Gastroesophageal sphincter (tissue), 4 donors: ENCODE measurements at regions not wholly inside any gene's neighbourhood (a gene's known extent, or its start where the extent isn't known, plus 50 kb on each side); places are given as distances from the start of the nearest gene placed in this dataset.
"Not testable (repeated sequence)": the region's sequence is repeated elsewhere in the genome, so short reads cannot be mapped to it uniquely, and the experiment has no call there.

Experiments used
- ATAC-seq: fragments of 150-250 bp; one replicate; pipeline ENCODE4 v1.9.1; 2016; ENCODE audit warnings: mild to moderate bottlenecking, moderate library complexity
- H3K27ac ChIP-seq, 4 donors: fragments of 200-600 bp; sonication (generic) in 3 of 4; 1 replicate in 3 of 4; 2 replicates in 1 of 4; pipeline ENCODE4 v1.5.1; 2016 to 2019
- H3K27me3 ChIP-seq: fragments of 200-600 bp; sonication (generic); one replicate; pipeline ENCODE4 v1.5.1; 2019
- H3K36me3 ChIP-seq, 2 donors: fragments of 200-600 bp; sonication (generic); one replicate each; pipeline ENCODE4 v1.5.1; 2019; ENCODE audit warnings: control low read depth in 1 of 2
- H3K4me1 ChIP-seq, 3 donors: fragments of 200-600 bp; sonication (generic); 1 replicate in 2 of 3; 2 replicates in 1 of 3; pipeline ENCODE4 v1.5.1; 2016 to 2019; ENCODE audit warnings: control low read depth in 2 of 3
- H3K4me3 ChIP-seq, 2 donors: fragments of 200-600 bp; sonication (generic); one replicate each; pipeline ENCODE4 v1.5.1; 2019; ENCODE audit warnings: mild to moderate bottlenecking in 1 of 2, moderate library complexity in 1 of 2
- H3K9me3 ChIP-seq, 3 donors: fragments of 200-600 bp; sonication (generic); one replicate each; pipeline ENCODE4 v1.5.1; 2017 to 2019; ENCODE audit warnings: control low read depth in 2 of 3
- CTCF ChIP-seq, 4 experiments: fragments of 200-600 bp in 2 of 4; fragments of 450-650 bp in 2 of 4; sonication (generic) in 1 of 4; IDR thresholded peaks; one replicate each; pipeline ENCODE4 v1.5.1; 2017 to 2019; ENCODE audit warnings: antibody characterized with exemption in 4 of 4, mild to moderate bottlenecking in 2 of 4, moderate library complexity in 2 of 4
- EP300 ChIP-seq: sonication (generic); formaldehyde crosslinking; IDR thresholded peaks from one replicate; pipeline ENCODE4 v1.6.1; 2017; ENCODE audit warnings: antibody characterized with exemption, mild to moderate bottlenecking
- POLR2A ChIP-seq, 2 donors: fragments of 450-650 bp; IDR thresholded peaks; one replicate each; pipeline ENCODE4 v1.6.1; 2017; ENCODE audit warnings: antibody characterized with exemption in 2 of 2, mild to moderate bottlenecking in 2 of 2, moderate library complexity in 1 of 2
- POLR2AphosphoS5 ChIP-seq: sonication (generic); formaldehyde crosslinking; IDR thresholded peaks from one replicate; pipeline ENCODE4 v1.6.1; 2017; ENCODE audit warnings: antibody characterized with exemption
- WGBS, 2 donors: methylation state at CpG; one replicate each; pipeline ENCODE4 v1.1.5; 2018; ENCODE audit warnings: low coverage in 1 of 2; 5-methylcytosine and 5-hydroxymethylcytosine counted together

- no peak for ATAC-seq
- WGBS, 2 donors = 96% methylated on average over 3 of the region's 5 CpGs; no CpG with 5 or more reads in 1 of the 2 donors
- no peaks in the 10 kb centered on the region for H3K9me3 ChIP-seq
These were observed 180.0 kb upstream of the SMAD3 start for GRCh38 chr15:66885281-66885915.

GRCh38 chr15:66886241-66886675, 179.1 kb upstream of the SMAD3 start:
- no peaks in the 10 kb centered on the region for H3K27me3 ChIP-seq
- no peak for TF ChIP-seq CTCF (IDR thresholded peaks at IDR 0.05)
- TF ChIP-seq EP300 = no peak
- TF ChIP-seq POLR2A (IDR thresholded peaks at IDR 0.05) = no peak
- no peak for TF ChIP-seq POLR2AphosphoS5
- peaks cover 0 to 45% (median 21%) of the 10 kb centered on the region in 3 donors for H3K4me1 ChIP-seq
- no peaks in the 10 kb centered on the region for H3K9me3 ChIP-seq
- ATAC-seq = no peak
- H3K4me3 ChIP-seq = no peak overlapping the region
- WGBS, 2 donors = 61 to 79% methylated on average over 3 to 9 of the region's 9 CpGs
- no peak overlapping the region for H3K27ac ChIP-seq
- no peaks in the 10 kb centered on the region for H3K36me3 ChIP-seq

More at GRCh38 chr15:66885281-66885915, 180.0 kb upstream of the SMAD3 start:
- Histone ChIP-seq H3K36me3 (no peaks in the 10 kb centered on the region), H3K27me3 (no peaks in the 10 kb centered on the region), H3K27ac (peak overlapping the region in 2 of 4 donors; percentile 78 to 86), H3K4me3 (no peak overlapping the region), H3K4me1 (peaks cover 0 to 48% (median 21%) of the 10 kb centered on the region in 3 donors)
- no peak for TF ChIP-seq POLR2AphosphoS5
- no peak for TF ChIP-seq EP300
- no peak for TF ChIP-seq CTCF (IDR thresholded peaks at IDR 0.05)
- no peak for TF ChIP-seq POLR2A (IDR thresholded peaks at IDR 0.05)

- peaks cover 0 to 40% (median 21%) of the 10 kb centered on the region in 3 donors for H3K4me1 ChIP-seq
- TF ChIP-seq POLR2AphosphoS5 (no peak), EP300 (no peak), CTCF (IDR thresholded peaks at IDR 0.05) (no peak), POLR2A (IDR thresholded peaks at IDR 0.05) (no peak)
- H3K36me3 ChIP-seq = no peaks in the 10 kb centered on the region
- no peaks in the 10 kb centered on the region for H3K9me3 ChIP-seq
- no peak overlapping the region for H3K4me3 ChIP-seq
- ATAC-seq = no peak
- 81 to 89% methylated on average over 3 to 7 of the region's 7 CpGs for whole genome bisulfite sequencing, 2 donors
- H3K27me3 ChIP-seq = no peaks in the 10 kb centered on the region
- H3K27ac ChIP-seq = no peak overlapping the region
These were observed 178.6 kb upstream of the SMAD3 start for GRCh38 chr15:66886686-66887273.

- H3K4me1 ChIP-seq = peaks cover 0 to 22% (median 0%) of the 10 kb centered on the region in 3 donors
- H3K4me3 ChIP-seq, H3K36me3 ChIP-seq, ATAC-seq, H3K9me3 ChIP-seq, H3K27me3 ChIP-seq, H3K27ac ChIP-seq: not testable (repeated sequence)
These were observed 176.1 kb upstream of the SMAD3 start for GRCh38 chr15:66889298-66889697.

GRCh38 chr15:66891776-66892175, 173.6 kb upstream of the SMAD3 start:
- H3K4me1 ChIP-seq = peaks cover 0 to 7% (median 0%) of the 10 kb centered on the region in 3 donors
- no peak overlapping the region for H3K27ac ChIP-seq
- no peaks in the 10 kb centered on the region for H3K36me3 ChIP-seq
- TF ChIP-seq CTCF (IDR thresholded peaks at IDR 0.05) (no peak), POLR2AphosphoS5 (no peak), POLR2A (IDR thresholded peaks at IDR 0.05) (no peak), EP300 (no peak)
- H3K4me3 ChIP-seq = no peak overlapping the region
- WGBS, 2 donors = 47 to 58% methylated on average over 2 of the region's 2 CpGs
- ATAC-seq = no peak
- no peaks in the 10 kb centered on the region for H3K9me3 ChIP-seq
- no peaks in the 10 kb centered on the region for H3K27me3 ChIP-seq
